CD4-positive, alpha-beta T cell treated with Interleukin-21 for 1 hour (primary cell): ENCODE measurements at regions not wholly inside any gene's neighbourhood (a gene's known extent, or its start where the extent isn't known, plus 50 kb on each side); places are given as distances from the start of the nearest gene placed in this dataset.

ENCODE experiments used
- DNase-seq: peaks from one replicate; pipeline ENCODE4 v3.0.0-alpha.2; 2020

DNA sequence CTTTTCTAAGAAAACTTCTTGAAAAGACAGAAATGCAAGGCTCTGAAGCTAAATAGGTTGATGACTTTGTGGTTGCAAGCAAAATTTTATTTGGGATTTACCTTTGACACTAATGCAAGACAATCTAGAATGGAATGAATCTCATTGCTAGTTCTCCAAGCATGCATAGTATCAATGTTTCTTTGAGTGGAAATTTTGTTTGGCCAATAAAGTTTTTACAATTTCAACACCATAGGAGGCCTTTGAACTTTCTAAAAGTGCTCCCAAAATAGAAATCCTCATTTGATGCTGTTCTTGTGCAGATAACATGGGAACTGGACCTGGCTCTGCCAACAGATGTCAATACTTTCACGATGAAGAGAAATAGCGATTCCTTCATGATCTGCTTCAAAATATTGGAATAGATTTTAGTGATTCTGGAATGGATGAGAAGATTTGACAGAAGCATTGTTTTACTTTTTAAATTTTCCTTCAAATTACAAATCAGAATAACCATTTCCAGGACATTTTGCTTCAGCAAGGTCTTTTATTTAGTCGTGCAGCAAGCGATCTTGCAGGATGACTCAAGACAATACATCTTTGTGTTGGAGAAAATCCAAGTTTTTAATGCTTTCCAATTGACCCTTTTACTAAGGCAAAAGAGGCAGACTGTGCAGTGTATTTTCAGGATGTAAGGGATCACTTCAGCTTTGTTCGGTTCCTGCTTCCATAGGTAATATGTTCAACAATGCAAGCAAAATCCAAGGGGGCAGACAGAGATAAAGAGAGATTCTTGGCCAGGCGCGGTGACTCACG, 51.7 kb upstream of the OTUD4 start:
- DNase-seq: no peak

GRCh38 chr4:145230726-145231125, 50.3 kb upstream of the OTUD4 start:
- DNase-seq: no peak
